GM18508 (cell line): ENCODE measurements at regions not wholly inside any gene's neighbourhood (a gene's known extent, or its start where the extent isn't known, plus 50 kb on each side); places are given as distances from the start of the nearest gene placed in this dataset.

Experiments used
- ATAC-seq: cut with Tn5 transposase; IDR thresholded peaks from one replicate; pipeline ENCODE4 v1.9.1; 2021; ENCODE audit warnings: moderate number of reproducible peaks; ENCODE audit not compliant: insufficient read depth, unreplicated experiment

- ATAC-seq, result no peak
These were observed 1592.7 kb upstream of the ACVR2A start for GRCh38 chr2:146252119-146252518.

GRCh38 chr2:146251328-146251727 is 1593.5 kb upstream of the ACVR2A start:
- no peak for ATAC-seq

GRCh38 chr2:146246736-146247523 is 1597.9 kb upstream of the ACVR2A start:
- ATAC-seq, result no peak

- ATAC-seq, result no peak
These were observed 1598.7 kb upstream of the ACVR2A start for GRCh38 chr2:146246002-146246735.

- ATAC-seq, result no peak
These were observed 1600.0 kb upstream of the ACVR2A start for GRCh38 chr2:146244830-146245229.

GRCh38 chr2:146244131-146244530 is 1600.7 kb upstream of the ACVR2A start:
- ATAC-seq, result no peak

- ATAC-seq, result no peak
These were observed 1603.8 kb upstream of the ACVR2A start for GRCh38 chr2:146241023-146241422.

GRCh38 chr2:146240391-146240790 is 1604.4 kb upstream of the ACVR2A start:
- ATAC-seq, result no peak

- ATAC-seq, result no peak
These were observed 1605.3 kb upstream of the ACVR2A start for GRCh38 chr2:146239392-146240135.

- no peak for ATAC-seq
These were observed 1606.4 kb upstream of the ACVR2A start for GRCh38 chr2:146238254-146238966.

GRCh38 chr2:146235158-146235557 is 1609.7 kb upstream of the ACVR2A start:
- ATAC-seq, result no peak

GRCh38 chr2:146229508-146230155 is 1615.2 kb upstream of the ACVR2A start:
- ATAC-seq, result no peak

GRCh38 chr2:146228466-146229058 is 1616.3 kb upstream of the ACVR2A start:
- ATAC-seq, result peak; percentile 78

- ATAC-seq, result no peak
These were observed 1616.8 kb upstream of the ACVR2A start for GRCh38 chr2:146228020-146228393.

GRCh38 chr2:146227152-146228019 is 1617.4 kb upstream of the ACVR2A start:
- ATAC-seq, result no peak

- no peak for ATAC-seq
These were observed 1618.8 kb upstream of the ACVR2A start for GRCh38 chr2:146226077-146226476.

- ATAC-seq, result no peak
These were observed 1623.0 kb upstream of the ACVR2A start for GRCh38 chr2:146221826-146222225.

- no peak for ATAC-seq
These were observed 1623.9 kb upstream of the ACVR2A start for GRCh38 chr2:146220957-146221356.
